ENCODE measurements at regions not wholly inside any gene's neighbourhood (a gene's known extent, or its start where the extent isn't known, plus 50 kb on each side); places are given as distances from the start of the nearest gene placed in this dataset.

- TF ChIP-seq MXI1 (conservative IDR thresholded peaks at IDR 0.05; ENCODE audit: poor library complexity, severe bottlenecking) (no peak), TAF1 (IDR thresholded peaks at IDR 0.05; ENCODE audit: low read depth) (no peak)
These were observed 119.0 kb downstream of the RPIA start (continued) for GRCh38 chr2:88810488-88810887.

- no peak overlapping the region for H3K4me3 ChIP-seq (ENCODE audit: low read length)
- H4K20me1 ChIP-seq (ENCODE audit: insufficient read depth): no peaks in the 10 kb centered on the region
- no peaks in the 10 kb centered on the region for H3K27me3 ChIP-seq (ENCODE audit: insufficient read depth, low read depth, low read length)
- TF ChIP-seq RAD21 (conservative IDR thresholded peaks at IDR 0.05) (no peak), EP300 (conservative IDR thresholded peaks at IDR 0.05; ENCODE audit: poor library complexity, severe bottlenecking) (no peak), REST (IDR thresholded peaks at IDR 0.05; ENCODE audit: borderline replicate concordance) (no peak), POLR2AphosphoS5 (IDR thresholded peaks at IDR 0.05) (no peak), EZH2 (IDR thresholded peaks at IDR 0.05; ENCODE audit: borderline replicate concordance, insufficient read depth, low read length, poor library complexity, severe bottlenecking) (no peak), TAF1 (IDR thresholded peaks at IDR 0.05; ENCODE audit: low read depth) (no peak), MXI1 (conservative IDR thresholded peaks at IDR 0.05; ENCODE audit: poor library complexity, severe bottlenecking) (no peak)
- no peaks in the 10 kb centered on the region for H3K36me3 ChIP-seq (ENCODE audit: insufficient read depth, low read length)
- no peak overlapping the region for H3K27ac ChIP-seq (ENCODE audit: low read length)
- H3K4me2 ChIP-seq (ENCODE audit: low read length): no peak overlapping the region
- no peaks in the 10 kb centered on the region for H3K79me2 ChIP-seq (replicated peaks; ENCODE audit: insufficient read depth, low read length)
- no peak overlapping the region for H3K9ac ChIP-seq (ENCODE audit: low read length)
- H2AFZ ChIP-seq (ENCODE audit: low read depth, low read length): no peak overlapping the region
- H3K9me2 ChIP-seq (ENCODE audit: insufficient read depth, low read length): no peaks in the 10 kb centered on the region
- H3K9me3 ChIP-seq (ENCODE audit: low read length): peaks cover 4% of the 10 kb centered on the region
- H3F3A ChIP-seq (ENCODE audit: insufficient read depth, low read length, poor library complexity, severe bottlenecking): no peaks in the 10 kb centered on the region
These were observed 119.8 kb downstream of the RPIA start for GRCh38 chr2:88811233-88811632.

GRCh38 chr2:88811681-88812080 lies 120.2 kb downstream of the RPIA start:
- Histone ChIP-seq H3K36me3 (ENCODE audit: insufficient read depth, low read length) (no peaks in the 10 kb centered on the region), H4K20me1 (ENCODE audit: insufficient read depth) (no peaks in the 10 kb centered on the region), H3K9me3 (ENCODE audit: low read length) (peaks cover 4% of the 10 kb centered on the region), H2AFZ (ENCODE audit: low read depth, low read length) (no peak overlapping the region), H3K9me2 (ENCODE audit: insufficient read depth, low read length) (no peaks in the 10 kb centered on the region), H3K4me2 (ENCODE audit: low read length) (no peak overlapping the region), H3K27me3 (ENCODE audit: insufficient read depth, low read depth, low read length) (no peaks in the 10 kb centered on the region), H3K27ac (ENCODE audit: low read length) (no peak overlapping the region), H3F3A (ENCODE audit: insufficient read depth, low read length, poor library complexity, severe bottlenecking) (no peaks in the 10 kb centered on the region), H3K9ac (ENCODE audit: low read length) (no peak overlapping the region), H3K4me3 (ENCODE audit: low read length) (no peak overlapping the region), H3K79me2 (replicated peaks; ENCODE audit: insufficient read depth, low read length) (no peaks in the 10 kb centered on the region)
- TF ChIP-seq MXI1 (conservative IDR thresholded peaks at IDR 0.05; ENCODE audit: poor library complexity, severe bottlenecking) (no peak), TAF1 (IDR thresholded peaks at IDR 0.05; ENCODE audit: low read depth) (no peak), RAD21 (conservative IDR thresholded peaks at IDR 0.05) (no peak)

GRCh38 chr2:88813612-88814011 lies 122.1 kb downstream of the RPIA start:
- TF ChIP-seq TAF1 (IDR thresholded peaks at IDR 0.05; ENCODE audit: low read depth) (no peak), EP300 (conservative IDR thresholded peaks at IDR 0.05; ENCODE audit: poor library complexity, severe bottlenecking) (no peak), EZH2 (IDR thresholded peaks at IDR 0.05; ENCODE audit: borderline replicate concordance, insufficient read depth, low read length, poor library complexity, severe bottlenecking) (no peak), SMC3 (conservative IDR thresholded peaks at IDR 0.05; ENCODE audit: poor library complexity) (no peak), REST (IDR thresholded peaks at IDR 0.05; ENCODE audit: borderline replicate concordance) (no peak), POLR2AphosphoS5 (IDR thresholded peaks at IDR 0.05) (no peak), MXI1 (conservative IDR thresholded peaks at IDR 0.05; ENCODE audit: poor library complexity, severe bottlenecking) (no peak), RAD21 (conservative IDR thresholded peaks at IDR 0.05) (no peak), CTCF (IDR thresholded peaks at IDR 0.05; ENCODE audit: poor library complexity, severe bottlenecking) (no peak)
- no peaks in the 10 kb centered on the region for H4K20me1 ChIP-seq (ENCODE audit: insufficient read depth)
- no peaks in the 10 kb centered on the region for H3K9me2 ChIP-seq (ENCODE audit: insufficient read depth, low read length)
- peaks cover 4% of the 10 kb centered on the region for H3K9me3 ChIP-seq (ENCODE audit: low read length)
- no peak overlapping the region for H3K4me2 ChIP-seq (ENCODE audit: low read length)
- no peak overlapping the region for H3K4me3 ChIP-seq (ENCODE audit: low read length)
- no peaks in the 10 kb centered on the region for H3K27me3 ChIP-seq (ENCODE audit: insufficient read depth, low read depth, low read length)
- H3K79me2 ChIP-seq (replicated peaks; ENCODE audit: insufficient read depth, low read length): no peaks in the 10 kb centered on the region
- no peak overlapping the region for H3K9ac ChIP-seq (ENCODE audit: low read length)
- no peak overlapping the region for H2AFZ ChIP-seq (ENCODE audit: low read depth, low read length)
- no peaks in the 10 kb centered on the region for H3F3A ChIP-seq (ENCODE audit: insufficient read depth, low read length, poor library complexity, severe bottlenecking)
- no peaks in the 10 kb centered on the region for H3K36me3 ChIP-seq (ENCODE audit: insufficient read depth, low read length)
- H3K27ac ChIP-seq (ENCODE audit: low read length): no peak overlapping the region
